Muscle of back (tissue), 3 donors: ENCODE measurements at regions not wholly inside any gene's neighbourhood (a gene's known extent, or its start where the extent isn't known, plus 50 kb on each side); places are given as distances from the start of the nearest gene placed in this dataset.
A peak's percentile ranks its signal among the peaks of the same experiment; 100 is the strongest.

Experiments used
- DNase-seq, 3 donors: peaks; one replicate each; pipeline versions ENCODE4 v3.0.0 to v3.0.0-alpha.2; 2013

DNA sequence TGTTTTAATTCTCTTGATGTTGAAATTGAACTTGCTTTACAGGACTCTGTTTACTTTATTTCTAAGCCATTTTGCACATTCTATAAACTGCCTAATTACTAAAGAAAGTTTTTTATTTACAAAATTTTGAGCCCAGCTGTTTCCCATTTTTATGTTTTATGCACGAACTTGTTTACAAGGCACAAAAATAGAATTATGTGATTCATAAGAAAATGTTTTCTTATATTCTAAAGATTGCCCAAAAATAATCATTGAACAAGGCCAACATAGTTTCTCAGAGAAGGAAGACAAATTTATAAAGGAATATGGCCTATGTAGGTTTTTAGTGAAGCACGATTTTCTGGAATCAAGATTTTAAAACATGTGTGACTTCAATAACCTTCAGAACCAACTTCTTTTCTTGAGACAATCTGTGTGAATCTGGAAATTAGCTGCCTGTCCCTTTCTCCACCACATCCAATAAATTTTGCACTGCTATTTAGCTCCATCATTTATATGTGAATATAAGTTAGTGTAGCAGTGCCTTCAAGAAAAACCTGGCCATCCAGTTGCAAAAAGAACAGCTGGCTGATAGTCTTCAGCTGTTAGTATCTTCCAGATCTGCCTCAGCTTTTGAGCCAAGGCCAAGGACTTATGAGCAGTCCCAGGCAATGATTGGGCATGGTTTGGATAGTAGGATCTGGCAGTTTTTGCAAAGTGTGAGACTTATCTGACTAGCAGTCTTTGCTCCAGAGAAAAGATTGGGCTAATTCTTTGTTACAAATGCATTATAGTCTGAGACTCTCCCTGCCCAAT lies 253.2 kb upstream of the COL3A1 start:
- peak in 2 of 3 donors; percentile 39 to 67 for DNase-seq

- DNase-seq: no peak
Measured at GRCh38 chr2:188721784-188722183, 252.4 kb upstream of the COL3A1 start.

DNA sequence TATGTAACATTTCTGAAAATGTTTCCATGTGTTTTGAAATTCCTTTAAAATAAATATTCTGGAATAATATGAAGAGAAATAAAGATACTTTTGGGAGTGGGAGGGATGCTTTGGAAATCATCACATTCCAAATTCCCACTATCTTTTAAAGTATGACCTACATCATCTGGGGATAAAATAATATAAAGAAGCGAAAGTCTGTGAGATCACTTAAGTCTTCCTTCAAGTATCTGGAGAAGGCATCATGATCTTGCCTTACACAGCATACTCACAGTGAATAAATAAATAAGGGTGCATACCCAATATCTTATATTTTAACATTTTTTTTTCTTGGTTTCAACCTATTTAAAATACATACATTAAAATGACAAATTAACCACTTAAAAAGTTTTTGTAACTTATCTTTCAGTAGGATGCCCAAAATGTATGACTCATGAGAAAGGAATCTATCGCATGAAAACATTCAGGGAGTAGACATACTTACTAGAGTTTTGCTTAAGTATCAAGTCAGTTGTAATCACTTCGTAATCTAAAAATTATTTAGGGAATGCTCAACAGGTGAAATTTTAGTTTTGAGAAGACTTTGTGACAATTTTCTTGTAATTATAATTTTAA lies 248.3 kb upstream of the COL3A1 start:
- peak; percentile 34 to 66 (median 56) for DNase-seq

DNA sequence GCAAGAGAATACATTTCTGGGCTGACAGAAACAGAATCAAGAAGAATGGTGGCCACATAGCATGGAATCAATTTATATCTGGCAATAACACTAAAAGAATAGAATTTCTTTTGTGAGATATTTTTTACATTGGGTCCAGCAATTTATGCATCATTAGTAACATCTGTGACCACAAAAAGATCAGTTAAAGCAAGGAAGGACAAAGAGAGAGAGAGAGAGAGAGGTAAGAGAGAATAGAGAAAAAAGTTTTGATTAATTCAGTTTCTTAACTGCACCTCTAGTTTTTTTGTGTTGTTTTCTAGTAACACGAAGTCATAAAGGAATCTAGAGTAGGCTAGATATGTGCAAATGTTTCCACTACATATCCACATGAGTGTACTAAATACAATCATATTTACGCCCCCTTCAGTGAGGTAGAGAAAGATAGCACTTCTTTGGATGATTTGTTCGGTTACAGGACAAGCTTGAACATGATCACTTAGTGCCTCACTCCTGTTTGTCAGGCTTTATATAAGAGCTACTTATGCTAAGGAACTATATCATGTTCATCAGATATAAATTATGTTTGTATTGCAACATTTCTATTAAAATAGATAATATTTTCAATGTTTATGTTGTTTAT lies 247.4 kb upstream of the COL3A1 start:
- peak; percentile 20 to 66 (median 30) for DNase-seq

- DNase-seq: peak in 1 of 3 donors; percentile 53
Measured at GRCh38 chr2:188727846-188728245, 246.3 kb upstream of the COL3A1 start.

DNA sequence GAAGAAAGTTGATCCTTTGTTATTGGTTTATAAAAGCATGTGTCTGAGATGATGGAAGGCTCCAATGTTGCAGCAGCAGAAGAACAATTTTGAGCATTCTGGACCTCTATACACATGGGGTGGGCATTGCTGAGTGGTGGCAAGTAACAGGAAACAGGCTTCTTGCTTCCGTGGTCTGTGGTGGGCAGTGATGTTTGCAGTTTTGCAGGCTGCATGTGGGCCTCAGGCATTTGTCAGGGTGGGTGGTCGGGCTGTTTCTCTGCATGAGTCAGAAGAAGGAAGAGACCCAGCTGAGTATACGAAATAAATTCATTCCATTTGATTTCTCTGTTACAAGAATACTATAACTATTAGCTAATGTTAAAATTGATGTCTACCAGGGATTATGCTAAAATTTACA lies 239.5 kb upstream of the COL3A1 start:
- DNase-seq: peak in 2 of 3 donors; percentile 26 to 43

- DNase-seq: no peak
Measured at GRCh38 chr2:188746727-188747126, 227.4 kb upstream of the COL3A1 start.

DNA sequence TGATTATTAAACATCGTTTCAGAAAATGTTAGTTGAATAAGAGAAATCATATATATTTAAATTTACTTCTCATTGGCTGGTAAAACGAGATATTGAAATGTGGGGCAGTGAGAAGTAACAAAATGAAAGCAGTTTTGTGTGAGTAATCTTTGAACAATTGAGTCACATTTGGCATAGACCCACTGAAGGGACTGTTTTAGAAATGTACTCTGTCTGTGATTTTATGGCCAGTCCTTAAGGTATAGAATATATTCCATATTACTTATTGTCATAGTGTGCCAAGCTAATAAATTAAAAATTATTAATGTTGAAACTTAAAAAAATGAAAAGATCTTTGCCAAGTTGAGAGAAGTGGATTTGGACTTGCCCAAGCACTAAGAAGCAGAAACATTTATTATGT lies 222.4 kb upstream of the COL3A1 start:
- peak in 2 of 3 donors; percentile 19 to 87 for DNase-seq

- peak in 1 of 3 donors; percentile 69 for DNase-seq
Measured at GRCh38 chr2:188752311-188752710, 221.9 kb upstream of the COL3A1 start.

- peak in 2 of 3 donors; percentile 58 to 79 for DNase-seq
Measured at GRCh38 chr2:188762151-188762550, 212.0 kb upstream of the COL3A1 start.

DNA sequence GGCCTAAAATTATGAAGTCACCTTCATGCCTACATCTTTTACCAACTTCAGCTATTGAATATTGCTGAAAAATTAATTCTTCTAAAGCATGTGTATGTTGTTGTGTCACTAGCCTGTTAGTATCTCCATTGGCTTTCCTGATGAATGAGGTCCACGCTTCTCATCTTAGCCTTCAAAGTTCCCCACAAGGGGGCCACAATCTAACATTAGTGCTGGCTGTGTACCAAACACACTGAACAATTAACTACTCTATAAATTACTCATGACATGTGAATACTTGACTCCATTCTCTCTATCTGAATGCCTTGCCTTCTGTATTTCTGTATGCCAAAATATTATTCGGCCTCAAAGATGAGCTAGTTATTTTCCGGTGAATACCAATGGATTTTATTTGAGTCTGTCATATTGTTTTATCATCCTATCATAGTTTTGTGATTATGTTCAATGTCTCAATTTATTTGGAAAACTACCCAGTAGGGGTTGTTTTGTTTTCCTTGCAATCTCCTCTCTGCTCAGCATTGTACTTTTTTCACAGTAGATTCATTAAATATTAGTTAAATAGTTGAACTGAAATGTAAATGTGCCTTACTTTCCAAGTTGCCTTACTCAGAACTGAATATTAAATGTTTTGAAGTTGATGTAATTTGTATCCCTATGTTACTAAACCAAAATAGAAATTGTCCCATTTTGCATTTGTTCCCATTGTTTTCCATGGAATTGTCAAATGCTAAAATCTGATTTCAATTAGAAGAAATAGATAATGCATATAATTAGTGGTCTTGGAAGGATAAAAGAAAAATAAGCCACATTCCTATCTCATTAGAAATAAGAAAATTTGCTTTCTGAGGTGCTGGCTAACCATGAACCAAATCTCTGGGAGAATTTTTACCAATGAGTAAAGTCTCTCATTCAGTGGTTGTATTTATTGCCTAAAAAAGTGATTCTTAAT lies 208.4 kb upstream of the COL3A1 start:
- peak in 2 of 3 donors; percentile 36 to 45 for DNase-seq

- no peak for DNase-seq
Measured at GRCh38 chr2:188766471-188766856, 207.7 kb upstream of the COL3A1 start.

- DNase-seq: peak in 1 of 3 donors; percentile 42
Measured at GRCh38 chr2:188767176-188767575, 207.0 kb upstream of the COL3A1 start.

DNA sequence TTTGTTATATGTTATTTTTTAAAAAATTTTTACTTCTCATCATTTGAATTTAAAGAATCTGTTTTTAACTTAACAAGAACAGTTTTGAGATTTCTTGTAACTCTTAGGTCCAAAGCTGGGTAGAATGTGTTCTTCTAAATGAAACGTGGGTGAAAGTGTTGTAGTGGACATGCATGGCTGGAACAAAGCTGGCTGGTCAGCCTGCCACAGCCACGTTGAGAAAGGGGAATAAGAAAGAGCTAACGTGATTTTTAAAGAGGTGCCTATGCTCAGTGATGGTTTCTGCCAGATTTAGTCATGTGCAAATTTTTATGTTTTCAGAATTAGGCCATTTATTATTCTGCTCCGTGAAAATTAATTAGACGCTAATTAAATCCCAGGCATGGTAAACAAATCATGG lies 203.9 kb upstream of the COL3A1 start:
- no peak for DNase-seq

DNA sequence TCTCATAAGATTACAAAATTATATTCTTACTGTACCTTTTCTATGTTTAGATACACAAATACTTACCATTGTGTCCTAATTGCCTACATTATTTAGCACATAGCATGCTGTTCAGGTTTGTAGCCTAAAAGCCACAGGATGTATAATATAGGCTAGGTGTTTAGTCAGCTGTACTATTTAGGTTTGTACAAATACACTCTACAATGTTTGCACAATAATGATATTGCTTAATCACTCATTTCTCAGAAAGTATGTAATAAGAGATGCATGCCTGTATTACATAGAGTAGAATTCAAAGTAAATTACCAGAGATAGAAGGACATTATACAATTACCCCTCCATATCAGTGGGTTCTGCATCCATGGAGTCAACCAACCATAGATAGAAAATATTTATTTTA lies 201.1 kb upstream of the COL3A1 start:
- no peak for DNase-seq

DNA sequence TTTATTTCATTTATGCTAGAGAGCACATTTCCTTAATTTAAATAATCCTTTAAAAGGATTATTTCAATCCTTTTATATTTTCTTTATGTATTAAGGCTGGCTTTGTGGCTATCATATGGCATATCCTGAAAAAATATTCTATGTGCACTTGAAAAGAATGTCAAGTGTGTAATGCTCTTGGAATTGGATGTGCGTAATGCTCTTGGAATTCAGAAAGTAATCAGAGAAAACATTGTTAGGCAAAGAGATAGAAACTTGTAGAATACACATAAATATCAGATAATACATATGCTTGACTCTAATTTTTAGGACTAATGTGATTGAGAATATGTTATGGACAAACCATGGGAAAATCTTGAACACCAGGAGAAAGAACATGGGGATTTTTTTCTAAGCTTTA lies 197.5 kb upstream of the COL3A1 start:
- DNase-seq: peak in 2 of 3 donors; percentile 40 to 58

DNA sequence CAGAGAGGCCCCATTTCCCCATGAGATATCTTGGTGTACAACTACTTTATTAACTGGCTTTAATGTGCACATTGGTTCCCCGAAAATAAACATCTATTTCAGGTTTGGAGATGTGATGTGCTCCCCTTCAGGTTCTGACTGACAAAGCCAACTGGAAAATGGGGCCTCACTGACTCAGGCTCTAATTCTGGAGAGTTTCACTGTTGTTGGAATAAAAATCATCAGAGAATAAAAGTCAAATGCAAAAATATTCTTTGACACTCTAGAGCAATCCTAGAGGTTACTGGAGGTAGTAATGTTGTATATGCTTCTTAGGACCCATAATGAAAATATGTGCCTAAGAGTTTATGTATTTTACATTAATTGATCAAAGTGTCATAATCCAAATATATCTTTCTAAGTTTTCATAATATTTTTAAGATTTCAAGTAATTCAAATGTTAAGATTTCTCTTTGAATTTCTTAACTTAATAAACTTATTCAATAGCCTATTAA lies 189.9 kb upstream of the COL3A1 start:
- DNase-seq: no peak

DNA sequence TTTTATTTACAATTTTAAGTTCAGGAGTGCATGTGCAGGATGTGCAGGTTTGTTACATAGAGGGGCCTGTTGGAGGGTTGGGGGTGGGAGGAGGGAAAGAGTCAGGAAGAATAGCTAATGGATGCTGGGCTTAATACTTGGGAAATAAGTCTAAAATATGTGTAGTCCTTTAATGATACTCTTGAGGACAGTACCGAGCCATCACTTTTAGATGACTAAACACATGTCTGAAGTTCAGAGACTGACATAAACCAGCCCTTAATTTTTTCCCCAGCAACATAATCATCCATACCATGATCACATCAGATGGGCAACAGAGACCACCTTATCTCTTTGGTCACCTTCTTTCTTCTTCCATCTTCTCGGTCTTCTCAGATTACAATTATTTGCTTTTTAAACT lies 189.1 kb upstream of the COL3A1 start:
- peak in 1 of 3 donors; percentile 42 for DNase-seq

- DNase-seq: peak in 2 of 3 donors; percentile 66 to 76
Measured at GRCh38 chr2:188785490-188785889, 188.7 kb upstream of the COL3A1 start.

- peak; percentile 64 to 80 (median 66) for DNase-seq
Measured at GRCh38 chr2:188786368-188786841, 187.8 kb upstream of the COL3A1 start.

GRCh38 chr2:188787021-188787657 lies 187.0 kb upstream of the COL3A1 start:
- DNase-seq: peak; percentile 67 to 87 (median 83)
